NB4 (cell line): ENCODE measurements at regions not wholly inside any gene's neighbourhood (a gene's known extent, or its start where the extent isn't known, plus 50 kb on each side); places are given as distances from the start of the nearest gene placed in this dataset.

Experiments used
- CTCF ChIP-seq: IDR thresholded peaks from one replicate; pipeline ENCODE4 v1.5.1; 2012; ENCODE audit warnings: low read depth, low read length
- MYC ChIP-seq: IDR thresholded peaks from 2 replicates; pipeline ENCODE4 v1.6.1; 2011; ENCODE audit warnings: low read depth, low read length
- POLR2A ChIP-seq: IDR thresholded peaks from 2 replicates; pipeline ENCODE4 v1.6.1; 2011; ENCODE audit warnings: mild to moderate bottlenecking; ENCODE audit not compliant: insufficient read length; ENCODE audit errors: extremely low read depth

GRCh38 chr16:25481636-25482035 lies 210.1 kb upstream of the HS3ST4 start:
- no peak for TF ChIP-seq CTCF
- no peak for TF ChIP-seq POLR2A
- no peak for TF ChIP-seq MYC
